Hepatocyte (in vitro differentiated cells): ENCODE measurements at regions not wholly inside any gene's neighbourhood (a gene's known extent, or its start where the extent isn't known, plus 50 kb on each side); places are given as distances from the start of the nearest gene placed in this dataset.

Experiments
- DNase-seq: peaks from one replicate; pipeline ENCODE4 v3.0.0-alpha.2; 2016; ENCODE audit warnings: low spot score
- H2AFZ ChIP-seq: fragments of 200-600 bp; sonication (generic); 2 replicates; pipeline ENCODE4 v1.6.0; 2016; ENCODE audit warnings: antibody characterized with exemption, mild to moderate bottlenecking
- H3K27ac ChIP-seq: fragments of 200-600 bp; sonication (generic); 2 replicates; pipeline ENCODE4 v1.5.1; 2016; ENCODE audit warnings: mild to moderate bottlenecking
- H3K27me3 ChIP-seq: fragments of 200-600 bp; sonication (generic); 2 replicates; pipeline ENCODE4 v1.6.1; 2016
- H3K36me3 ChIP-seq: fragments of 200-600 bp; sonication (generic); replicated peaks from 2 replicates; pipeline ENCODE4 v1.5.1; 2016; ENCODE audit warnings: low read depth; ENCODE audit not compliant: insufficient read depth
- H3K4me1 ChIP-seq: fragments of 200-600 bp; sonication (generic); 2 replicates; pipeline ENCODE4 v1.5.1; 2016; ENCODE audit warnings: mild to moderate bottlenecking, moderate library complexity; ENCODE audit not compliant: insufficient read depth
- H3K4me2 ChIP-seq: fragments of 200-600 bp; sonication (generic); 2 replicates; pipeline ENCODE4 v1.6.0; 2016
- H3K4me3 ChIP-seq: fragments of 200-600 bp; sonication (generic); 2 replicates; pipeline ENCODE4 v1.5.1; 2016; ENCODE audit warnings: mild to moderate bottlenecking
- H3K79me2 ChIP-seq: fragments of 200-600 bp; sonication (generic); 2 replicates; pipeline ENCODE4 v1.6.0; 2017; ENCODE audit warnings: mild to moderate bottlenecking
- H3K9me2 ChIP-seq: fragments of 200-600 bp; sonication (generic); replicated peaks from 2 replicates; pipeline ENCODE4 v1.6.0; 2017; ENCODE audit warnings: mild to moderate bottlenecking; ENCODE audit not compliant: insufficient read depth
- H3K9me3 ChIP-seq: fragments of 200-600 bp; sonication (generic); 2 replicates; pipeline ENCODE4 v1.5.1; 2016; ENCODE audit warnings: low read depth, mild to moderate bottlenecking
- H4K20me1 ChIP-seq: fragments of 200-600 bp; sonication (generic); 2 replicates; pipeline ENCODE4 v1.6.0; 2016; ENCODE audit warnings: mild to moderate bottlenecking; ENCODE audit not compliant: insufficient read depth, poor library complexity, severe bottlenecking
- CTCF ChIP-seq: fragments of 200-600 bp; sonication (generic); IDR thresholded peaks from 2 replicates; pipeline ENCODE4 v1.5.1; 2016; ENCODE audit warnings: antibody characterized with exemption, mild to moderate bottlenecking; ENCODE audit not compliant: poor library complexity
- EZH2 ChIP-seq: fragments of 200-600 bp; sonication (generic); IDR thresholded peaks from 2 replicates; pipeline ENCODE4 v1.6.1; 2016; ENCODE audit warnings: antibody characterized with exemption, mild to moderate bottlenecking, borderline replicate concordance
- EZH2phosphoT487 ChIP-seq: fragments of 200-600 bp; sonication (generic); IDR thresholded peaks from one replicate; pipeline ENCODE4 v1.6.1; 2018; ENCODE audit warnings: antibody characterized with exemption, mild to moderate bottlenecking, low read depth, moderate library complexity; ENCODE audit not compliant: unreplicated experiment, severe bottlenecking
- WGBS: methylation state at CpG from one replicate; pipeline ENCODE4 v1.1.6; 2016; ENCODE audit warnings: low lambda C conversion rate; ENCODE audit errors: missing lambda C conversion rate; 5-methylcytosine and 5-hydroxymethylcytosine counted together

GRCh38 chr5:124030043-124030491 is 518.1 kb downstream of the CSNK1G3 start:
- no peaks in the 10 kb centered on the region for H3K9me2 ChIP-seq
- no peaks in the 10 kb centered on the region for H3K36me3 ChIP-seq
- no peak overlapping the region for H3K4me3 ChIP-seq
- no peak overlapping the region for H2AFZ ChIP-seq
- peak overlapping the region; percentile 13 for H3K27ac ChIP-seq
- H4K20me1 ChIP-seq = no peaks in the 10 kb centered on the region
- no peaks in the 10 kb centered on the region for H3K79me2 ChIP-seq
- no peak for DNase-seq
- TF ChIP-seq EZH2phosphoT487 (no peak), EZH2 (no peak), CTCF (no peak)
- no peaks in the 10 kb centered on the region for H3K27me3 ChIP-seq
- no peaks in the 10 kb centered on the region for H3K9me3 ChIP-seq
- no peaks in the 10 kb centered on the region for H3K4me1 ChIP-seq
- WGBS = 51% methylated on average over 5 of the region's 5 CpGs
- no peak overlapping the region for H3K4me2 ChIP-seq

GRCh38 chr5:124027441-124027840 is 515.5 kb downstream of the CSNK1G3 start:
- no peaks in the 10 kb centered on the region for H3K4me1 ChIP-seq
- H3K27ac ChIP-seq = no peak overlapping the region
- no peak overlapping the region for H3K4me3 ChIP-seq

GRCh38 chr5:124025306-124025845 is 513.4 kb downstream of the CSNK1G3 start:
- no peaks in the 10 kb centered on the region for H3K4me1 ChIP-seq
- no peaks in the 10 kb centered on the region for H3K36me3 ChIP-seq
- H3K9me3 ChIP-seq = no peaks in the 10 kb centered on the region
- no peaks in the 10 kb centered on the region for H3K9me2 ChIP-seq
- H3K79me2 ChIP-seq = no peaks in the 10 kb centered on the region
- WGBS = 81% methylated on average over 6 of the region's 6 CpGs
- H2AFZ ChIP-seq = no peak overlapping the region
- H4K20me1 ChIP-seq = no peaks in the 10 kb centered on the region
- H3K4me3 ChIP-seq = no peak overlapping the region
- TF ChIP-seq EZH2phosphoT487 = no peak
- no peak for TF ChIP-seq EZH2
- no peak for TF ChIP-seq CTCF
- no peak overlapping the region for H3K27ac ChIP-seq
- H3K4me2 ChIP-seq = no peak overlapping the region
- no peaks in the 10 kb centered on the region for H3K27me3 ChIP-seq
- DNase-seq = no peak

More at GRCh38 chr5:124027441-124027840, 515.5 kb downstream of the CSNK1G3 start:
- Histone ChIP-seq H4K20me1 (no peaks in the 10 kb centered on the region), H3K4me2 (no peak overlapping the region), H3K27me3 (no peaks in the 10 kb centered on the region), H2AFZ (no peak overlapping the region), H3K79me2 (no peaks in the 10 kb centered on the region), H3K9me2 (no peaks in the 10 kb centered on the region), H3K9me3 (no peaks in the 10 kb centered on the region), H3K36me3 (no peaks in the 10 kb centered on the region)
- TF ChIP-seq EZH2phosphoT487 (no peak), EZH2 (no peak), CTCF (no peak)
- DNase-seq = no peak
- 84% methylated on average over 3 of the region's 3 CpGs for WGBS
